GM12872 (cell line): ENCODE measurements at regions not wholly inside any gene's neighbourhood (a gene's known extent, or its start where the extent isn't known, plus 50 kb on each side); places are given as distances from the start of the nearest gene placed in this dataset.

ENCODE experiments used
- TF ChIP-seq, protein P1 (sequence below): IDR thresholded peaks from 3 replicates; pipeline ENCODE4 v1.5.1; 2011; ENCODE audit warnings: low read depth, mild to moderate bottlenecking, low read length, moderate library complexity; ENCODE audit not compliant: insufficient read depth

DNA sequence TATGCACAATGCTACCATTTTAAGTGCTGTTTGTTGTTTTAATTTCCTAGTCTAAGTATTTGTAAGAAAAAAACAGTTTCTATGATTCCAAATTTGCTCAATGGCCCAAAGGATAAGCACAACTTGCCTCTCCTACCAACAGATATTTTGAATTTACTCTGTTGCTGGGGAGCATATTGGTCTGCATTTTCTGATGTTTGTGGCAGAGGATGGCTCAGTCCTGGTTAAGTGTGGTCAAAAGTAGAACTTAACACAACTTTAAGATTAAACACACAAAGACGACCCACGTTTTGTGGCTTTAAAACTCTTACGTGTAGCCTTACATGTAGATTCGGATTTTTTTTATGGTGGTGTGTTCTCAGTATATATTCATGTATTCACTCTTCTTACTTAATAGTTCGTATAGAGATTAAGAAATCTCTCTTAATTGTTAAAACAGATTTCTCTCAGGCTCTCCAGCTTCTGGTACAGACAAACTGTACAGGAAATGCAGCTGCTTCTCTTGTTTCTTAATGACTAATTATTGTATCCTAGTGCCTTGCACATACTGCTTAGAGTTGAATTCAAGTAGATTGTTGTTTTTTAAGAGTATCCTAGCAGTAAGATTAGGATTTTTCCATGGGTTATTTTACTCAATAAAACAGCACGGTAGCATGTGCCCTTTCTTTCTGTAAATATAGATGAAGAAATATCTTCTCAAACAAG, 86.2 kb downstream of the GPR85 start:
- TF ChIP-seq, protein P1, sequence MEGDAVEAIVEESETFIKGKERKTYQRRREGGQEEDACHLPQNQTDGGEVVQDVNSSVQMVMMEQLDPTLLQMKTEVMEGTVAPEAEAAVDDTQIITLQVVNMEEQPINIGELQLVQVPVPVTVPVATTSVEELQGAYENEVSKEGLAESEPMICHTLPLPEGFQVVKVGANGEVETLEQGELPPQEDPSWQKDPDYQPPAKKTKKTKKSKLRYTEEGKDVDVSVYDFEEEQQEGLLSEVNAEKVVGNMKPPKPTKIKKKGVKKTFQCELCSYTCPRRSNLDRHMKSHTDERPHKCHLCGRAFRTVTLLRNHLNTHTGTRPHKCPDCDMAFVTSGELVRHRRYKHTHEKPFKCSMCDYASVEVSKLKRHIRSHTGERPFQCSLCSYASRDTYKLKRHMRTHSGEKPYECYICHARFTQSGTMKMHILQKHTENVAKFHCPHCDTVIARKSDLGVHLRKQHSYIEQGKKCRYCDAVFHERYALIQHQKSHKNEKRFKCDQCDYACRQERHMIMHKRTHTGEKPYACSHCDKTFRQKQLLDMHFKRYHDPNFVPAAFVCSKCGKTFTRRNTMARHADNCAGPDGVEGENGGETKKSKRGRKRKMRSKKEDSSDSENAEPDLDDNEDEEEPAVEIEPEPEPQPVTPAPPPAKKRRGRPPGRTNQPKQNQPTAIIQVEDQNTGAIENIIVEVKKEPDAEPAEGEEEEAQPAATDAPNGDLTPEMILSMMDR: no peak

DNA sequence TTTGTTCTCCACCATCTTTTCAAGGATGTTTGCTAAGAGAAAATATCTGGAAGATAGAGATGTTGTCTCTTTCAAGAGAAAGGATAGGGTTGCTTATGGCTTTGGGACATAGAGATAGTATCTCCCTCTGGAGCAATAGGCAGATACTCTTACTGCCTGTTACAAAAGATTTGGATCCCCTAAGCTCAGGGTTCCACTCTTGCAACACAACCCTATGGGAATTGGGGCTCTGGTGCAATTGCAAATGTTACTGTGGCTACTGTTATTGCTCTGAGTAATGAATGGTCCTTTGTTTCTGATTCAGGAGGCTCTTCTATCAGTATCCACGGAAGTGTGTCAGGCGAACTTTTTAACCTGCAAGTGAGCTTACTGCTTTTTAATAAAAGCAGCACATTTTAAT, 88.8 kb downstream of the GPR85 start:
- TF ChIP-seq, protein P1: no peak

DNA sequence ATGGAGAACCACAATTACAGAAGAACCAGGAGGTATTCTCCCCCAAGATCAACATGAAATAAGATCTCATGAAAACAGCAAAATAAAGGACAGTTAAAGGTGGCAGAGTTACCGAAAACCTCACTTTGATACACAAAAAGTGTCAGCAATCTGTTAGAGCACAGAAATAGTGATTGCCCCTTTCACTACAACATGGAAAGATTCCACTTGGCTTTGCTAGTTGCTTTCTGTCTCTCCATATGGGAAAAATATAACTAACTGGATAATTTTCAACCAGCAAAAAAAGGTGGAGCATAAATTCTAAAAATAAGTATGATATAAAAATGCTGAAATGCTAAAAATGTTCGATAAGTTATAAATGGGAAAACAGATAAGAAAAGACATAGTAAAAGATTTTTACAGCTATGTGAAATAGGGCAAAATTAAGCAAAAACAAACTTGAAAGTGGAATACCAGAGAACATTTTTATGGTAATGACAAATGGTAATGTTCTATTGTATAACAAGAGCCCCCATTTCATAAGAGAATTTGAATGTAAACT, 90.2 kb downstream of the GPR85 start:
- TF ChIP-seq, protein P1: no peak

DNA sequence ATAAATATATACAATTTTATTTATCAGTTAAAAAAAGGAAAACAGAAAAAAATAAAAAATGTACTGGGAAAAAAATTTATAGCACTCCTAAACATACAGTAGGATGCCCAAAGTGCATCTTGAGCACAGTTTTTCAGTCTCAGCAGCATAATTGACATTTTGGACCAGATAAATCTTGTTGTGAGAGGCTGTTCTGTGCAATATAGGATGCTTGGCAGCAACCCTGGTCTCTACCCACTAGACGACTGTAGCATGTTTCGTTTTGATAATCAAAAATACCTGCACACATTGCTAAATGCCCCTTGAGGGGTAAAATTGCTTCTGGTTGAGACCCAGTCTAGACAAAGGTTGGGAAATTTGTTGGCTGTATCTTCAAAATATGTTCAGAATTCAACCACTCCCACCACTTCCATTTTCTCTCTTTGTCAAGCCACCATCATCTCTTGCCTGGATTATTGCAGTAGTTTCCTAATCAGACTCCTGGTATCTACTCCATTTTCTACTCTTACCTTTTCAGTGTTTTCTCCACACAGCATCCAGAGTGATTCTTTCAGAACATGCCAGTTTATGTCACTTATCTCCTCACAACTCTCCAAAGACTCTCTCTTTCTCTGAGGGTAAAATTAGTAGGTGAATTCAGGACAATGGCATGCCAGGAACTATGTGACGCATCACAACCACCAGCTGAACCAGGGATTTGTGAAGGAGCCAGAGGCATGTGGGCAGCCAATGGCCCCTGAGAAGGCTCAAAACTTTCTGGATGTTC, 91.4 kb downstream of the GPR85 start:
- TF ChIP-seq, protein P1: no peak

DNA sequence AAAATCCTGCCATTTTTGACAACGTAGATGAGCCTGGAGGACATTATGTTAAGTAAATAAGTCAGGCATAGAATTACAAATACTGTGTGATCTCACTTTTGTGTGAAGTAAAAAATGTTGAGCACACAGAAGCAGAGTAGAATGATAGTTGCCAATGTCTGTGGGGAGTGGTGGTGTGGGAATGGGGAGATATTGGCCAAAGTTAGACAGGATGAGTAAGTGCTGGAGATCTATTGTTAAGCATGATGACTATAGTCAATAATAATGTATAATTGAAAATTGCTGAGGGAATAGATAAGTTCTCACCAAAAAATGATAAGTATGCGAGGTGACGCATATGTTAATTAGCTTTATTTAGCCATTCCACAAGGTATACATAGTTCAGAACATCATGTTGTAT, 92.0 kb downstream of the GPR85 start:
- TF ChIP-seq, protein P1: no peak

DNA sequence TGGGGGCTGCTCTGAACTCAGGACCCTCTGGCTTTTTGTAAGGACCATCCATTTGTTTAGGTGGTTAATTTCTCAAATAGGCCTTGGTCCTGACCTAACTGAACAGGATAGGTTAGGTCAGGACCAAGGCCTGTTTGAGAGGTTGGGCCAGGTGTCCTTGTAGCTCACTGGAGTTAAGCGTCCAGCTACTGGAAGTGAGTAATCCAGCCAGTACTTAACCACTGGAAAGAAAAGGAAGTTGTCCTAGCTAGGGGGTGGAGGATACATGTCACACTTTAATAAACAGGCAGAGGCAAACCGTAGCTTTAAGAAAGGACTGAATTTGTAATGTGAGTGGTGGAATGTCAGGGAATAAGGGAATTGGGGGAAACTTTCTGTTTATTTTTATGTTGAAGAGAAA, 96.0 kb downstream of the GPR85 start:
- TF ChIP-seq, protein P1: no peak

DNA sequence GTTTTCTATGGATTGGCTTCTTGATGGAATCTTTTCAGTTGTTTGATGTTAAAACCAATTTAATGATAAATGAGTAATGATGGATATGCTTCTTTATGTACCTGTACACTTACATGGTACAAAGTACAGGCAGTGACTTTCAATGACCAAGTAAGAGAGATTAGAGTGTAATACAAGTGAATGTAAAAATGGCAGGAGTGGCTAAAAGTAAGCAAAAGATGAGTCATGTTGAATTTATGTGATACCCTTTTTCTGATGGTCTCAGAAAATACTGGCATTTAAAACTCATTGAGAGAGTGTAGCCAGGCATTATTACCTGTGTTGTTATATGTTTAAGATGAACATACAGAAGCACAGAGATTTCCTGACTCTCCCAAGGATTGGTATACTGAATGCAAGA, 97.1 kb downstream of the GPR85 start:
- TF ChIP-seq, protein P1: no peak
